ENCODE measurements at regions not wholly inside any gene's neighbourhood (a gene's known extent, or its start where the extent isn't known, plus 50 kb on each side); places are given as distances from the start of the nearest gene placed in this dataset.

DNA sequence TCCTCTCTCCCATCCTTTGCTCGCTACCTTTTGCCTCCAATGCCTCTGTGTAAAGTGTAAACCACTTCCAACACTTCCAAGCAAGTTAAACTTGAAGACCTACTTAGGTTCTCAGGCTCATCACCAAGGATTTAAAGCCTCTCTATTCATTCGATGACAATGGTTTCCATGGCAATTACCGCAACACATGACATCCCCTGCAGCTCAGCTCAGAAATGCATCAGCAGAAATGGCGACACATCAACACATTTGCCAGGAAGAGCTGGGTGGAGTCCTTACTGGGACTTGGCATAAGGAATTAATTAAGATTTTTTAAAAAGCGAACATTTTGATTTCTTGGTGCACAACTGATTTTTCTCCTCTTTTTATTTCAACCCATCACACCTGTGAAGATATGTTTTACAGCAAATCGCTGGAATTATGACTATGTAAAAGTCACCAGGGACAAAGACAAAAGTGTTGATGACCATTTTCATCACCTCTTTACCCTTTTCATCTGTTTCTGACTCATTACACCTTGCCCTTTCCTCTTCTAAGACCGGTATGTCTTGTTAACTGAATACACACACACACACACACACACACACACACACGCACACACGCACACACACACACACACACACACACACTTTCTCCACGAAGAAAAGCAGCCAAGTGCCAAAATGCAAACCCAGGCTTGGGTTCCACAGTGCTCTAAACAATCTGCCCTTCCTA is 453.4 kb upstream of the CELF2 start:
- DNase-seq, result no peak
- intact Hi-C loops (cut with DNase I), result no loop called here

DNA sequence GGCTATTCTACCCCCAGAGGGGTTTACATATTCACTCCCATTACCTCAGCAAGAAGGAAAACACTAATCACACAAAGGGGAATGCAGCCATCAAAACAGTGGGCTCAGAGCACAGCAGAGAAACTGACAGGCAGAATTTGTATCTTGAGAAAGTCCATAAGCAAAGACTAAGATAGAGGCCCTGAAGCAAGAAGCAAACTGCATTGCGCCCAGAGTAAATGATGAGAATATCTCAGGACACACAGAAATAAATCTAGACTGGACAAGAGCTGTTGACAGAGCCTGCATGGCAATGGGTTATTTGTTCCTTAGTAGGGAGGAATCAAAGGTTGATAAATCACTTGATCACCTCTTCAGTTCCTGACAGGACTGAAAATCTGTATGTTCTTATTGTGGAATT is 440.7 kb upstream of the CELF2 start:
- intact Hi-C loops (cut with DNase I), result no loop called here
- DNase-seq, result no peak

DNA sequence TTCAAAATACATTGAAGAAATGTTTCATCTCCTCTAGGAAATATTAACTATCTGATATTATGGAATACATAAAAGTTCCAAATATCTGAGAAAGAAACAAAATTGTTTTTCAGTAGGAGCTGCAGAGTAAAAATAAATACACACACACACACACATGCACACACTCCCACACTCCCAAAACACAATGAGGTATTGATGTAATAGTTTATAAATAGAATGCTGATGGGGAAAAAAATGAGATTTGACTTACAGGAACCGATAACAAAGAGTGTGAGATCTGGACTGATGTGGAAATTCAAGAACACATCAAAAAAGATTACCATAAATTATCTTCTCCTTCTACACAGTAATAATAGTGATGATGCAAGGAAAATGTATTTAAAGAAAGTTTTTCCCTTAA is 438.0 kb upstream of the CELF2 start:
- intact Hi-C loops (cut with DNase I), result no loop called here
- no peak for DNase-seq

DNA sequence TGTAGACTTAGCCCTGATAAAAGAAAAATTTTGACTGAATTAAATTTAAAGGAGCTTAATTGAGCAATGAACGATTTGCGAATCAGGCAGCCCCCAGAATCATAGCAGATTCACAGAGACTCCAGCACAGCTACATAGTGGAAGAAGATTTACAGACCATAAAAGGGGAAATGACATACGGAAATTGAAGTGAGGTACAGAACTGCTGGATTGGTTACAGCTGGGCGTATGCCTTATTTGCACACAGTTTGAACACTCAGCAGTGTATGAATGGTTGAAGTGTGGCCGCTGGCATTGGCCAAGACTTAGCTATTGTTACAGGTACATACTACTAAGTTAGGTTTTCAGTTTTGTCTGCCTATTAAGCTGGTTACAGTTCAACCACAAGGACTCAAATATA is 433.5 kb upstream of the CELF2 start:
- intact Hi-C loops (cut with DNase I), result no loop called here

DNA sequence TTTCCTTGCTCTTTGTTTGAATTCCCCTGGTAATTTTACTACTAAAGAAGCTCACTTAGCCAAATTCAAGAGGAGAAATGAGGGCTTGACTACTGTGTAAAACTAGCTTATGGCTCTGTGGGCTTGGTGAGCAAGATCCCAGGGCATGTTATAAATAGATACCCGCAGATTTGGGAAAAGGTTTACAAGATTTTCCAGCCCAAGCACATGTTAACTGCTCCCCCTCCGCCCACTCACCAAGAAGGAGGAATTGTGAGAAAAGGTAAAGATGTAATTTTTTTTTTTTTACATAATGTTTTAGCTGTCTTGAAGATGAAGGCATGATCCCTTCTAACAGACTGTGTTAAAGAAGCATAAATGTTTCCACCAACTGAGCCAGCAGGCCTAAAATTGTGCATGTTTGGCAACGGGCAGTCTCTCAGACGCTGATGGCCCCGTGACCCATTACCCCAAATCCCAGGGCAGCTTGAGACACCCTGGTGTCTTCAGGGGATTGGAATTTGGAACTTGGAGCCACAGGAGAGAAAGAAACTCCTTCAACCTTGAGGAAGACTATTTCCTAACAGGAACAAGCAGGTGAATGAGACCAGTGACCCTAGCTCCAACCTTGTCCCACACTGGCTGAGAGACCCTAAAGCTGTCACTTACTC is 429.8 kb upstream of the CELF2 start:
- intact Hi-C loops (cut with DNase I), result no loop called here
- no peak for DNase-seq

More for the DNA sequence above, 433.5 kb upstream of the CELF2 start:
- no peak for DNase-seq

DNA sequence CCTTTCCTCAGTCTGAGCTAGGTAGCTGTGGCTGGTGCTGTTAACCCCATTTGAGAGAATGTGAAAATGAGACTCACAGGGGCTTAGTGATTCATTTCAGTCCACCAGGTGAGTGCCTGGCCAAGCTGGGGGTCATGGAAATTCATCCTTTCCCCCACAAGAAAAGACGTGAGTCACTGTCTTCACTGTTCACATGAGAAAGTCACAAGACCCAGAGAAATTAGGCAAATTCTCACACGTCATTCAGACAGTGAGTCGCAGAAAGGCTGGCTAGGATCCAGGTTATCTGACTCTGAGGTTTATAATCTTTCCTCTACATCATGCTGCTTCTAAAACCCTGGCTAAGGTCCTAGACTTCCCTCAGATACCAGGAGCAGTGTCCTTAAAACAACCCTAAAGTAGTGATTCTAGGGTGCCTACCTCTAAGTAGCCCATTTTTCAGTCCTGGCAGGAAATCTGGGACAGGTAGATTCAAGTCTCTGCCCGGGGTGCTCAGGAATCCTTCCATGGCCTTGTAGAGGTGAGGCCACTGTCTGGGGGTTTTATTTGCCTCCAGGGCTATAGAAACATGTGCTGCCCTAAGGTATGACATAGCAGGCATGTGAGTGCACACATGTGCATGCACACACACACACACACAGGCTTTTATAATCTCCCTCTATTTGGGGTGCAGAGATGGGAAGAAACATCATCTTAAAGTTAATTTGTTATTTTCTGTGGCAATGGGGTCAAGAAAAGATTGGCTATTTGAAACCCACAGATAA is 427.9 kb upstream of the CELF2 start:
- DNase-seq, result no peak
- intact Hi-C loops (cut with DNase I), result no loop called here

DNA sequence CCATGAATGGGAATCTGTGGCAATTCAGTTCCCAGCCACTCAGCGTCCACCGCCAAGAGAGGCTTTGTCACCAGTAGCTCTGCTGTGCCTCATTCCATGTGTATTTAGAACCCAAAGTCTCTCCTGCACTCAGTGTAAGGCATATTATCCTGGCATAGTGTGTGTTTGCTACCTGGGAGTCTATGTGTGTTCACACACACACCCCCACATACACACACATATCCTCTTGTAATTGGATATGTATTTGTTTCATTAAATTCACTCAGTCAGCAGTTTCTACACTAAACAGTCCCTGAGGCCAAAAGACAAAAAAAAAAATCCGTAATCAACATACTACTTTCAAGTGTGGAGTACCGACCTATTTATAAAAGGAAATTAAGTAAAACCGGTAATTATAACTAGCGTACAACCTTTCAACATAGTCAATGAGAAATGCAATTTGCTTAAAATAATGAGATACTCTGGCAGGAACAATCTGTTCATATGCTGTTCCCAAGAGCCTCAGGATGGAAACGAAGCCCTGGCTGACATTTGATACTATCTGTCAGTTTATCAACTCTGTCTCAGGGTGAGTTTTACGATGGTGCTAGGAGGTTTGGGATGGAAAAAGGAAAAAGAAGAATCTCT is 425.8 kb upstream of the CELF2 start:
- DNase-seq, result peak in 3 of 10 donors; percentile 37 to 82 (median 70)
- intact Hi-C loops (cut with DNase I), result no loop called here

DNA sequence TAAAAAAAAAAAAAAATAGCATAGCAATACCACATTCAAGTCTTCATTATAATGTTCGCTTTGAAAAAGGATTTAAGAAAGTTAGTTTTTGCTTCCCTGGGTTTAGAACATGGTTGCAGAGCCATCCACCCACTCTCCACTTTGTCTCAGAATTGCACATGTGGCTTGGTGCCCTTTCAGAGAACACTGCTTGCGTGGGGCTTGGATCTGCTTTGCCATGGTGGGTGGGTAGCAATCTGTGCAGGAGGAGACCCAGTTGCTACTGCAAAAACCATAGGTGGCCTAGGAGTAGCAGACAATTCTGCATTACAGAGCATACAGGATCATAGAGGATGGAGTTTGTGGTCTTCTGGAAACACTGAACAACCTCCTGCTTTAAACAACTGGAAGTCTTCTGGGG is 421.4 kb upstream of the CELF2 start:
- DNase-seq, result peak in 8 of 10 donors; percentile 19 to 81 (median 36)
- intact Hi-C loops (cut with DNase I), result no loop called here

DNA sequence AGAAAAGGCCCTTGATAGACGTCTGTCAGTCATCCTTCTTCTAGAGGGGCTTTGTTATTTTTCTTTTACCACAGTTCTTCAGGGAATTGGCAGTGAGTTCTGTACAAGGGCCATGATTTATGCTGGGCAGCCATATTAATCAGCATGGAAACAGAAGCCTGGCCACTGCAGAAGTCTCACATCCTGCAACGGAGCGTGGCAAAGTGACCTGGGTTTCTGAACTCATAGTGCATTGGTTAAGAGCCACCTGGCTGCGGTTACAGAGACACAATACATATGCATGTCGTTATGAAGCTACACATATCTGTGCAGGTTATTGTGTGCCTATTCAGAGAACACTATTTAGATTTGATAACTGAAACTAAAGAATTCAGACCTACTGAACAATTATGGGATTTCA is 419.4 kb upstream of the CELF2 start:
- intact Hi-C loops (cut with DNase I), result no loop called here
- DNase-seq, result no peak

DNA sequence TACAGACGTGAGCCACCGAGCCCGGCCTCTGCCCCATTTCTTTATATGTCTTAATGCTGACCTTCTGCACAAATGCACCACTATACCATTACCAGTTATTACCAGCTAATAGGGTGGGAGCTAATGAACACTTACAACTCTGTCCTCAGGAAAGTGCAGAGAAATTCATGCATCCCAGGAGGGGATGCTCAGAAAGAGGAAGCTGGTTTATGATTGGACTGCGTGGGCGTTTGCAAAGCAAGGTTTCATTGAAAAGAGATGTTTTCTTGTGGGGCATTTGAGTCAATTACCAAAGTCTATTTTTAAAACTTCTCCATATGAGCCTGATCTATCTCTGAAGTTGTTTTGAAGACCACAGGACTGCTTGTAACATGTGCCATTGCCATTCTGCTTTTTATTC is 417.7 kb upstream of the CELF2 start:
- intact Hi-C loops (cut with DNase I), result no loop called here

DNA sequence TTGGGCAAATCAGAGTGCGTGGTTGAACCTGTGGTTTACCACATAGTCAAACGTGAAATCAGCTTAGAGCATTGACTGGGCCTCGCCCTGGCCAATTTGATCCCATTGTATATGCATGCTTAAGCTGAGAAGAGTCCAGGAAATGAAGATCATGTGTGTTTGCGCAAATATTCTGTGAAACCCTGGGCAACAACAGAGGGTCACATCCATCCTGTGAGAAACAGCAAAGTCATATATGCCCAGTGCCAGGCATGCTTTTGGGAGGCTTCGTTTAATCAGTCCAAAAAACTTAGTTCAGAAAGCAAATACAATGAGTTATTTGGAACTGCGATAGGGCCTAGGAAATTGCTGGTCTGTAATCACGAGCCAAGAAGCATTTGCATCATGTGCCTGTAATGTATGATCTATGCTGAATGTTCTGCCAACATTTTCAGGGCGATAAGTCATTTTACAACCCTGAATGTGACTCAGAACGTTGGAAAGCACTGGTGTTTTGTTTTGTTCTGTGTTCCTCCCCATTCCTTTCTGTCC is 412.1 kb upstream of the CELF2 start:
- DNase-seq, result no peak
- intact Hi-C loops (cut with DNase I), result no loop called here

More for the DNA sequence above, 417.7 kb upstream of the CELF2 start:
- no peak for DNase-seq

DNA sequence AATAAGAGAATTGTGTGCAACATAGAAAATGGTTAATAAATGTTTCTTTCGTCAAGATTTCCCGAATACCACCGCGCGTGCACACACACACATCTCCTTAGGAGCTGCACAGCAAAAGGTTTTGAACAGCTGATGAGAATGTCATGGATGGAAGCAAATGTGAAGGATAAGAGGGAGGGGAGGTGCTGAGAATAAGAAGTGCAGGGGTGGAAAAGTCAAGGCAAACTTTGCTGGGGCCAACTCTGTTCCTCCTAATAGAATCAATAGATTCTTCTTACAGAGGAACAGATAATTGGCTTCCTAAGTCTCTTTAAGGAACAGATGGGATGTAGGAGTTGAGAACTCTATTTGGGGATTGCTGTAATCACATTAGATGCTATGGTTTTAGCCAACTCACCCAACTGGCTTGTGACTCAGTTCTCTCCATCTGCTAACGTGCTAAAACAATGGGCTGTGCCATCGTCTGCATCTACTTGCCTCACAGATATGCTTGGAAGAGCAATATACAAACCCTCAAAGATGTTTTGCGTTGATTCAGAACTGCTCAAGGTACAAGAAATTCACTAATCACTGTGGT is 408.2 kb upstream of the CELF2 start:
- intact Hi-C loops (cut with DNase I), result no loop called here
- DNase-seq, result peak in 5 of 10 donors; percentile 16 to 80 (median 25)

DNA sequence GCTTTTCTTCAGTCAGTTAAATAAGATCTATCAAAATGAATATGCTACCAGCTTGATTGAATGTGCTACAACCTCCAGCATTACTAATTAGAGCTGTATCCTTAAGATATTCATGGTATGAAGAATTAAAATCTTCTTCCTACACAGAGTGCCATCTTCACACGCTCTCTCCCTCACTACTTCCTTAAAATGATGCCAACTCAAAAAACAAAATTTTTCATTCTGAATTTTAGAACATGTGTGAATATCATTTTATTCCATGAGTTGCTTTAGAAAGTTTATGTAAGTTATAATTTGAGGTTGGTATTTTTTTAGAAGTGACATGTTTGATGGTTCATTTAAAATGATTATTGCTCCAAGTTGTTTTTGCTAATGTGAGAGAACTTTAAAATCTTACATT is 407.5 kb upstream of the CELF2 start:
- no peak for DNase-seq
- intact Hi-C loops (cut with DNase I), result no loop called here

DNA sequence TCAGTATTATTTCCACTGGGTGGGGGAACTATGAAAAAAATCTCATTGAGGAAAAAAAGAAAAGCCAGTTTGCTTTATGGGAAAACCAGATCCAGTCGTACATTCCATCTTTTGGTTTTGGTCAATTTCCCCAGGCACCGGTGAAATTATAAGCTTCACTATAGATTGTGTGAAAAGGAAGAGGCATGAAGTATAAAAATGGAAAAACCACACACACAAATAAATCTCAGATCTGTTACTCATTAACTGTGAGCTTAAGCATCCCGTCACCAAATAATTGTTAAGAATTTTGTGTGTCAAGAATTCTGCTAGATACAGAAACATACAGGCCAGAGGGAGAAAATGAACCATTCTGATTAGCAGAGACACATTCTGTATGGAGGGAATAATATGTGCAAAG is 405.5 kb upstream of the CELF2 start:
- no peak for DNase-seq
- intact Hi-C loops (cut with DNase I), result no loop called here

DNA sequence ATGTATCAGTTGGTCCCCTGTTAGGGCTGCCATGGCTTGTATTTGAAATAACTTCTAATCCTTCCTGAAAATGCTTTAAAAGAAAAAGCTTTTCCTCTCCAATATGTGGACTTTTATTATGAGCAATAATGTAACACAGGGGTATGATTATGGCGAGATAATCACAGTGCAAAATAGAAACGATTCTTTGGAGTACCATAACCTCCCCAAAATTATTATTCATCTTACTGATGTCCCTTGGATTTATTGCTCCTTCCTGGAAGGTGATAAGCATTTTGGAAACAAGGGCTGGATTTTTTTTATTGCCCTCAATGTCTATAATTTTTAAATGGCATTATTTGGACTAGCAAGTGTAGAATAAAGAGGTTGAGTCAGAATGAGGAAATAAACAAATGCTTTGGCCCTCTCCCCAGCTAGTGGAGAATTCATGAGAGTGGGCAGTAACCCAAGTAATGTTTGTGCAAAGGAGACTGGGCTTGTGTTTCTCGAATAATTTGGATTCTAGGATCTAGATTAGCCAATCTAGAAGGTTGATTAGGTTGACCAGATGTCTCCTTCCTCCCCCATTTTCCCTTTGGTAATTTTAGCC is 403.9 kb upstream of the CELF2 start:
- intact Hi-C loops (cut with DNase I), result no loop called here
- no peak for DNase-seq

DNA sequence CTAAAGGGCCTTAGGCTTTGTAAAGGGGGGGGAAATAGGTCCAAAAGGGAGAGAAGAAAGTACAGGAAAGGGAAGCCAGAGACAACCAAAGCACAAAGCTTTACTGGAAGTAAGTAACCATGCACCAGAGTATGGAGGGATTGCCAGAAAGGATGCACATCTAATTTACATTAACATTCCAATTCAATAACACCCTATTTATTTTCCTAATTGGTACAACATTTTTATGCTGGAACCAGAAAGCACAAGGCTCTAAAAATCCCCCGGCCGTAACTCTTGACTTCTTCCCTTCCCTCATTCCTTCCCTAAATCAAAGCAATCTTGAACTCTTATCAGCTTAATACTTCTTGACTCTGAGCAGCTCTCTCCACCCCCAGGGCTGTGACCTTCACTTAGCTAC is 400.0 kb upstream of the CELF2 start:
- intact Hi-C loops (cut with DNase I), result no loop called here
- DNase-seq, result no peak

DNA sequence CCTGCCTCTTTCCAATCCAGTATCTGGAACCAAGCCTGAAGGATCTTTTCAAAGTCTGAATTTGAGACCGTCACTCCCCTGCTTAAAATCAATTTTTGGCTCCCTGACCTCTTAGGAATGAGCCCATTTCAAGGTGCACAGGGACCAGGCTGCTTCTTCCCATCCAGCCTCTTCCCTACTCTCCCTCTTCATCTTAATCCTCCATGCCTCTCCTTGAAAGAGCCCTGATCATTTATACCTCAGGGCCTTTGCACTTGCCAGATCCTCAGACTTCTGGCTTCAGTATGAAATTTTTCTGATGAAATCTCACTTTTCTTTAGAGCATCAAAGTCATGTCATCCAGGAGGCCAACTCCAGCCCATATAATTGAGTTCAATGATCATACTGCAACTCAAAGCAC is 399.5 kb upstream of the CELF2 start:
- DNase-seq, result no peak
- intact Hi-C loops (cut with DNase I), result no loop called here

DNA sequence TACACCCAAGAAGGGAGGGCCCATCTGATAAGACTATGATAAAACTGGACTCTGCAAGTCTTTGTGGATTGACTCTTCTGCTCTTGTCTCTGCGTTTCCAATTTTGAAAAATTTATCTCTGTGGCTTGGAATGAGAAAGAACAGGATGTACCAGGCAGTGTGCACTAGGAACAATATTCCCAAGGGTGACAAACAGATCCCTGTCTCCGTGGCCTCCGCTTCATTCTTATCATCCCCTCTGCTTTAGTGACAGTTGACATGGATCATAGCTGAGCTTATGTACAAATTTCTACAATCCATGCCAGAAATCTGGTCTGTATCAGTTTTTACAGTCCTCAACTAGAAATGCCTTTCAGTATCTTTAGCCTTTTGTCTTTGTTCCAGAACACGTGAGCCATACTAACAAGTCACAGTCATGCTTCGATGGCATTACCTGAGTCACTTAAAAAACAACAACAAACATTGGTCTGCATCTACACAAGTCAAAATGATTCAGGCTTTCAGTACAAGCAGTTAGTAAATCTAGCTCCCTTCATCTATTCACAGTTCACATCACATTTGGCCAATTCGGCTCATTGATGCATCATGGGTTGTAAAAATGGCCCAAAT is 393.6 kb upstream of the CELF2 start:
- intact Hi-C loops (cut with DNase I), result no loop called here

DNA sequence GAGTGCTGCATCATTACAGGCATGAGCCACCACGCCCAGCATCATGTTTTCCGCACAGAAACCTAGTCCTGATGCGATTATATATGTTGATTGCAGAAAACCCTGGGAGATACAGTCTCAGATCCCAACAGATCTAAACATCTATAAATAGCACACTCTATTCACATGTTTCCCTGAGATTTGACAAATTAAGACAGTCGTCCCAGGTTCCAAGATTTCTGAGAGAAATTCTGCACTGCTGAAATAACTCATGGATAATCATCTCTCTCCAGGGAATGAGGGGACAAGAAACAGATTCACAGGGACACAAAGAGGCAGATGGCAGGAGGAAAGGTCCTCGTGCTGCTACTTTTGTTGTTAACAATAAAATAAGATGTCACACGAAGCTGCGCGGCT is 393.1 kb upstream of the CELF2 start:
- intact Hi-C loops (cut with DNase I), result no loop called here
- DNase-seq, result no peak

More for the DNA sequence above, 393.6 kb upstream of the CELF2 start:
- DNase-seq, result no peak

DNA sequence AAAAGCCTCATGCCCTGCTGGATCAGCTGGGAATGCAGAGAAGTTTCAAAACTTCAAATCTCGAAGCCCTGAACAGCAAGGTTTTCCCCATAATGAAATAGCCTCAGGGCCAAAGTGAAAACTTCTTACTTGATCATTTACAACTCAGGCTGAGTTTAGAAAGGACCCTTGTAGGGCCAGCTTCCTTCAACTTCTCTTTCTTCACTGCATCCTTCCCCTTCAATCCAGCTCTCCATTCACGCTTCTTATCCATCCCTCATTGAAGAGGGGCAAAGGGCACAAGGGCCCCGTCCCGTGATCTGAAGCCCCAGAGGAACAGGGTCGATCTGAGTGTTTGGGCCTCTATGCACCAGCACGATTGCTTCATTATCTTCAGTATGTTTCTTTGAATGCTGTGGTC is 392.2 kb upstream of the CELF2 start:
- no peak for DNase-seq
- intact Hi-C loops (cut with DNase I), result no loop called here

Data from posterior cingulate gyrus (tissue), 11 donors.